Hematopoietic multipotent progenitor cell treated with erythropoietin and hydrocortisone succinate and interleukin-3 and kit ligand, for 15 days (in vitro differentiated cells): ENCODE measurements at regions not wholly inside any gene's neighbourhood (a gene's known extent, or its start where the extent isn't known, plus 50 kb on each side); places are given as distances from the start of the nearest gene placed in this dataset.

Experiments
- DNase-seq: peaks from one replicate; pipeline ENCODE4 v3.0.0-alpha.2; 2015; ENCODE audit warnings: low spot score

GRCh38 chr2:7896940-7897487, 784.8 kb upstream of the ID2 start:
- no peak for DNase-seq

DNA sequence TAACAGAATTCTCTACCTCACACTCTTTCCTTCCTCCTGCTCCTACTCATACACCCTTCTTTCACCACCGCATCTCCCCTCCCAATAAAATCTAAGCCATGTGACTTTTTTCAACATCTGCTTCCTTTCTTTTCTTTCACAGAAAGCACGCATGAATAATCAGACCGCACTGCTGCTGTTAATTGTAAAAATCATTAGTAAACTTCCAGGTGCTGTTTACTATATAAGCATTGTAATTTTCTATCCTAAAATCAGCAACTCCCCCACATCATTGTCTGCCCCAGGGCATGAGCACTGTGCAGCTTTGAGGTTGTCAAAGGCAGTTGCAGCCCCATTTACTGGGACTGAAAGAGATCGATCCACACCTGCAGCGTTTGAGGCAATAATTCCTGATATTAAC, 782.6 kb upstream of the ID2 start:
- DNase-seq: no peak

DNA sequence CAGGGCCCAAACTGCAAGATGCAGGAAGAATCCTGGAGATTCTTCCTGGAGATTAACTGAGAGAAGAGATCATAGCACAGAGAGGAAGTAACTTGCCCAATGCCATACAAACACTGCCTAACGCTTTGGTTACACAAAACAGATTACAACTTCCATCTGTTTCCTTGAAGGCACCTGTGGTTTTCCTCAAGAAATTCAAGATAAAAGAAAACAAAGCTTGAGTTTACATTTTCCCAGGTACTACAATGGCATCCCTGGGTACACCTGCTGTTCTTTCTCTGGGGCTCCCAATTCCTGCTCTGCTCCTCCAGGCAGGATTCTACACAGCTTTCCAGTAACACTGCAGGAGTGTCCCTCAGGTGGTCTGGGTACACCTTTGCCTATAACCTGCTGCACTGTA, 781.9 kb upstream of the ID2 start:
- DNase-seq: no peak

- no peak for DNase-seq
Measured at GRCh38 chr2:7900593-7900992, 781.3 kb upstream of the ID2 start.

DNA sequence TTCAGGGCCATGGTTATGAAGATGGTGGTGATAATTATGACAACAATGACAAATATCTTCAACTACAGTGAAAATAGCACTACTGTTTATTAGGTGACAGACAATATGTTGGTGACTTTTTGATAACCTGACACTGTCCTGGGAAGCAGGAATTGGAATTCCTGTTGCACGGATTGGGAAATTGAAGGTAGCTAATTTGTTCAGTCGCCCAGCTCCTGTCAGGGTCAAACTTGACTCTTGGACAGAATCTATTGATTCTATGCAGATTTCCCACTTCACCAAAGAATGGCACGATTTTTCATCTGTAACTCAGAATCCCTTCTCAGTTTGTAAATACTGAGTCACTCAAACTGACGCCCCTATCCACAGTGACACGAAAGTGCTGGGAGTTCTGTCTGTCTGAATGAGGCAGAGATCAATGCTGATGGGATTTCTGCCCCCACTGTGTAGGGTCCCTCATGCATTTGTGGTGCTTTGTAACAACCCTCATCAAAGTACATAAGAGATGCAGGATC, 779.5 kb upstream of the ID2 start:
- DNase-seq: no peak

- DNase-seq: no peak
Measured at GRCh38 chr2:7904319-7904718, 777.5 kb upstream of the ID2 start.

GRCh38 chr2:7905756-7906155, 776.1 kb upstream of the ID2 start:
- no peak for DNase-seq

DNA sequence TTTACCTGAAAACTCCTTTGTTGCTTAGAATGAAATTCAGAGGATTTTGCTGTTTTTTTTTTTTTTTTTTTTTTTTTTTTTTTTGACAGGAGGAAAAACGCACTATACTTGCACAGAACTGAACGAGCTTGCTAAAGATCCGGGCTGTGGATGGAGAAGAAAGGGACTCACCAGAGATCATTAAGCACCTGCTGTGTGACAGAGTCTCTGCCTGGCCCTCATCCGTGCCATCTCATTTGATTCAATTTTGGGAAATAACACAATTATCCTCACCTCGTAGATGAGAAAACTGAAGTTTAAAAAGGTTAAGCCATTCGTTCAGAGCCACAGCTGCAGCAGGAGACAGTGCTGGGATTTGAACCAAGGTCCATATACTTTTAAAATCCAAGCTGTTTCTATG, 775.4 kb upstream of the ID2 start:
- no peak for DNase-seq

DNA sequence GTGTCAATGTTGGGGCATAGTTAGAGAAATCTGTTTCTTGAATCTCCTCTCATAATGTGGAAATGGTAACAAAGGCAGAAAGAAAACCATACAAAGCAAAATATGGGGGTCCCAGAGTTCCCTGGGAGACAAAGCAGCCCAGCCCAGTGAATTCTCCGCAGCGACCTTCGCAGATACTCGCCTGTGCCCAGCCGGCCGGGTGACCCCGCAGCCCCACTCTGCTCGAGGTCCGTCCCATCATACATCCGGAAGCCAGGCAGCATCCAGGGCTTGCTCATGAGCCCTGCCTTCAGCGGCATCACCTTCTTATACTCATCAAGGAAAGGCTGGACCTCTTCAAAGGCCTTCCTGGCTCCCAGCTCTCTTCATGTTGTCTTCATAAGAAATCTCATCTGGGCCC, 774.8 kb upstream of the ID2 start:
- DNase-seq: no peak

- DNase-seq: no peak
Measured at GRCh38 chr2:7910752-7911151, 771.1 kb upstream of the ID2 start.

DNA sequence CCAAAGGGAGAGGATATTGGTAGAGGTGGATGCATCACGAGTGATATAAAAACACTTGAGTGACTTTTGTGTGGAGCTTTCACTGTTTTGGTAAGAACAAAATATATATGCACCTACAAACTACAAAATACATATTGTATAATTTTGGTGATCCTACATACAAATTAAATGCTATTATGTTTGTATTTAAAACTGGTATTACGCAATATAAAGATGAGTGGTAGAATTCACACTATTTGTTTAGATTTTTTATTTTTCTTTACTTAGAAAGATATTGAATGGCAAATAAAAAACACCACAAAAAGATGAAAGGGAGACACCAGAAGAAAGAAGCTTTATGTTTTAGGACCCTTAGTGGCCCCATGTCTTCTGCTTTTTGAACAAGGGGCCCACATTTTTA, 770.7 kb upstream of the ID2 start:
- no peak for DNase-seq

- no peak for DNase-seq
Measured at GRCh38 chr2:7913974-7914373, 767.9 kb upstream of the ID2 start.

- DNase-seq: no peak
Measured at GRCh38 chr2:7915302-7916091, 766.4 kb upstream of the ID2 start.

- no peak for DNase-seq
Measured at GRCh38 chr2:7916670-7917069, 765.2 kb upstream of the ID2 start.

GRCh38 chr2:7919510-7919909, 762.3 kb upstream of the ID2 start:
- DNase-seq: no peak

- no peak for DNase-seq
Measured at GRCh38 chr2:7924023-7924762, 757.7 kb upstream of the ID2 start.

GRCh38 chr2:7925506-7925905, 756.4 kb upstream of the ID2 start:
- DNase-seq: no peak

- DNase-seq: no peak
Measured at GRCh38 chr2:7927691-7928090, 754.2 kb upstream of the ID2 start.

GRCh38 chr2:7929281-7929680, 752.6 kb upstream of the ID2 start:
- DNase-seq: no peak

- DNase-seq: no peak
Measured at GRCh38 chr2:7930800-7931635, 750.8 kb upstream of the ID2 start.

DNA sequence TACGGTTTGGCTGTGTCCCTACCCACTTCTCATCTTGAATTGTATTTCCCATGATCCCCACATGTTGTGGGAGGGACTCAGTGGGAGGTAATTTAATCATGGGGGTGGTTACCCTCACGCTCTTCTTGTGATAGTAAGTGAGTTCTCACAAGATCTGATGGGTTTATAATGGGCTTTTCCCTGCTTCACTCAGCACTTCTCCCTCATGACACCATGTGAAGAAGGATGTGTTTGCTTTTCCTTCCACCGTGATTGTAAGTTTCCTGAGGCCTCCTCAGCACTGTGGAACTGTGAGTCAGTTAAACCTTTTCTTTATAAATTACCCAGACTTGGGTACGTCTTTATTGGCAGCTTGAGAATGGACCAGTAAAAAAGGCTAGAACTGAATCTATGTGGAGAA, 750.0 kb upstream of the ID2 start:
- DNase-seq: no peak

DNA sequence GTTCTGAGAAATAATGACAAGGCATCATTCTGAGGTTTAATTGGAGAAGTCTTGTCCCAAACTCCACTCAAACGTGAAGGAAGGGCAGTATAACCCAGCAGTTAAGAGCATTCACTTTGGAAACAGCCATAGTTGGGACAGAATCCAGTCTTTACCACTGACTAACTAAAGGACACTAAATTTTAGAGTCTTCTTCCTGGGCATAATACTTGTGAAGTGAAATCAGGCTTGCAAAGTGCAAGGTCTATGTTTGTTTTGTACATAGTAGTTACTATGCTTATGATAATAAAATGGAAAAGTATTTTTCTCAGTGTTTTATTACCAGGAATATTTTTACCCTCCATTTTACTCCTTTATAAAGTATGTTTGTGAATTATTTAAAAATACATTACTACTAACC, 748.2 kb upstream of the ID2 start:
- no peak for DNase-seq
